Stomach (tissue), 8 donors: ENCODE measurements at regions not wholly inside any gene's neighbourhood (a gene's known extent, or its start where the extent isn't known, plus 50 kb on each side); places are given as distances from the start of the nearest gene placed in this dataset.

Source experiments
- DNase-seq, 2 donors: peaks; one replicate each; pipeline versions ENCODE4 v3.0.0 to v3.0.0-alpha.2; 2013 to 2019
- H3K27ac ChIP-seq, 5 donors: fragments of 200-600 bp in 4 of 5; sonication (generic) in 4 of 5; one replicate each; pipeline ENCODE4 v1.5.1; 2013 to 2019; ENCODE audit warnings: mild to moderate bottlenecking in 1 of 5, moderate library complexity in 1 of 5
- H3K27me3 ChIP-seq, 3 donors: fragments of 200-600 bp; sonication (generic); one replicate each; pipeline ENCODE4 v1.5.1; 2017 to 2019; ENCODE audit warnings: mixed run types in 1 of 3
- H3K36me3 ChIP-seq, 4 donors: fragments of 200-600 bp; sonication (generic); 1 replicate in 3 of 4; 2 replicates in 1 of 4; pipeline ENCODE4 v1.5.1; 2016 to 2019
- H3K4me1 ChIP-seq, 4 donors: fragments of 200-600 bp; sonication (generic); one replicate each; pipeline ENCODE4 v1.5.1; 2016 to 2019
- H3K4me3 ChIP-seq, 4 donors: fragments of 200-600 bp; sonication (generic) in 3 of 4; one replicate each; pipeline ENCODE4 v1.5.1; 2016 to 2019; ENCODE audit warnings: mild to moderate bottlenecking in 1 of 4
- H3K9me3 ChIP-seq, 4 donors: fragments of 200-600 bp; sonication (generic); one replicate each; pipeline ENCODE4 v1.5.1; 2016 to 2019
- EP300 ChIP-seq: sonication (generic); formaldehyde crosslinking; IDR thresholded peaks from one replicate; pipeline ENCODE4 v1.6.1; 2017; ENCODE audit warnings: antibody characterized with exemption
- POLR2A ChIP-seq, 4 donors: fragments of 450-650 bp; IDR thresholded peaks; one replicate each; pipeline ENCODE4 v1.6.1; 2016; ENCODE audit warnings: antibody characterized with exemption in 4 of 4, control low read depth in 2 of 4, mild to moderate bottlenecking in 1 of 4, moderate library complexity in 1 of 4
- POLR2AphosphoS5 ChIP-seq, 3 donors: sonication (generic); formaldehyde crosslinking; IDR thresholded peaks; one replicate each; pipeline ENCODE4 v1.6.1; 2016; ENCODE audit warnings: antibody characterized with exemption in 3 of 3
- WGBS, 5 donors: extraction: QIAGEN DNeasy Blood & Tissue Kit in 3 of 5; methylation state at CpG; one replicate each; pipeline versions ENCODE4 v1.1.5 to v1.1.7; 2013 to 2018; 5-methylcytosine and 5-hydroxymethylcytosine counted together
- intact Hi-C: fragments of 100-400 bp; cut with DNase I; formaldehyde crosslinking; loops from one replicate; pipeline ENCODE4 v1.15.1; 2023; ENCODE audit warnings: low total_unique reads
- TF ChIP-seq, protein P1 (sequence below), 7 experiments: fragments of 450-650 bp in 4 of 7; fragments of 200-600 bp in 3 of 7; sonication (generic) in 3 of 7; IDR thresholded peaks; one replicate each; pipeline ENCODE4 v1.5.1; 2016 to 2019; ENCODE audit warnings: antibody characterized with exemption in 7 of 7, control low read depth in 2 of 7, mild to moderate bottlenecking in 1 of 7
- donor health status: healthy with polysubstance abuse.
- donor health status: Bipolar disorder and iron deficiency.
- donor health status: healthy.

DNA sequence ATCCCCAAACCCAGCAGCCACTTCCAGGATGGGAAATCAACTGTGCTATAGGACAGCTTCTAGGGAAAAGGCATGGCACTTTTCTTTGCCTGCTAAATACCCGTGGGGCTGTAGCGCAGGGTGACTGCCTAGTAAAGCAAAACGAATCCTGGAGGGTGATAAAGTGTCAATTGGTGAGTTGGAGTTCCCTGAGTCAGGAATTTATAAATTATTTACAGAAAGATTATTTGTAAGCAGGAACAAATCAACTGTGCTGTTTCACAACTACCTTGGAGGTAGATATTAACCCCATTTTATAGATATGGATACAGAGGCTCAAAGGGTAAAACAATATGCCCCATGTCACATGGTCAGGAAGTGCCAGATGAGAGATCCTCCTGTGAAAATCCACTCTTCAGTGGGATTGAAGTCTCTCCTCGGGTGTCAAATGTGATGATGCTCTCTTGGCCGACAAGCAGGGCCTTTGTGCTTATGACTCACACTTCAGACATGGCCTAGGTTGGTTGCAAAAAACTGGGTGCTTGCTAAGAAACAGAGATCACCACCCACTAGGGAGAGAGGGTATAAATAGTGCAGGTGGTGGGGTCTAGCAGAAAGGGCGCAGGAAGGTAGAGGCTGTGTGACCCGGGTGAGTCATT is 383.2 kb upstream of the ZMIZ1 start:
- Histone ChIP-seq H3K27ac (no peak overlapping the region), H3K9me3 (peaks cover 0 to 6% (median 0%) of the 10 kb centered on the region in 4 donors), H3K27me3 (no peaks in the 10 kb centered on the region), H3K36me3 (no peaks in the 10 kb centered on the region), H3K4me1 (peaks cover 8 to 24% (median 15%) of the 10 kb centered on the region in 4 donors), H3K4me3 (no peak overlapping the region)
- TF ChIP-seq POLR2A (IDR thresholded peaks at IDR 0.05), result no peak
- no peak for TF ChIP-seq POLR2AphosphoS5 (IDR thresholded peaks at IDR 0.05)
- TF ChIP-seq EP300, result no peak
- TF ChIP-seq, protein P1, sequence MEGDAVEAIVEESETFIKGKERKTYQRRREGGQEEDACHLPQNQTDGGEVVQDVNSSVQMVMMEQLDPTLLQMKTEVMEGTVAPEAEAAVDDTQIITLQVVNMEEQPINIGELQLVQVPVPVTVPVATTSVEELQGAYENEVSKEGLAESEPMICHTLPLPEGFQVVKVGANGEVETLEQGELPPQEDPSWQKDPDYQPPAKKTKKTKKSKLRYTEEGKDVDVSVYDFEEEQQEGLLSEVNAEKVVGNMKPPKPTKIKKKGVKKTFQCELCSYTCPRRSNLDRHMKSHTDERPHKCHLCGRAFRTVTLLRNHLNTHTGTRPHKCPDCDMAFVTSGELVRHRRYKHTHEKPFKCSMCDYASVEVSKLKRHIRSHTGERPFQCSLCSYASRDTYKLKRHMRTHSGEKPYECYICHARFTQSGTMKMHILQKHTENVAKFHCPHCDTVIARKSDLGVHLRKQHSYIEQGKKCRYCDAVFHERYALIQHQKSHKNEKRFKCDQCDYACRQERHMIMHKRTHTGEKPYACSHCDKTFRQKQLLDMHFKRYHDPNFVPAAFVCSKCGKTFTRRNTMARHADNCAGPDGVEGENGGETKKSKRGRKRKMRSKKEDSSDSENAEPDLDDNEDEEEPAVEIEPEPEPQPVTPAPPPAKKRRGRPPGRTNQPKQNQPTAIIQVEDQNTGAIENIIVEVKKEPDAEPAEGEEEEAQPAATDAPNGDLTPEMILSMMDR (IDR thresholded peaks at IDR 0.05), result no peak
- WGBS, 5 donors, result 77 to 83% (median 81%) methylated on average over 7 of the region's 7 CpGs
- intact Hi-C loops, result no loop called here
- DNase-seq, result no peak

DNA sequence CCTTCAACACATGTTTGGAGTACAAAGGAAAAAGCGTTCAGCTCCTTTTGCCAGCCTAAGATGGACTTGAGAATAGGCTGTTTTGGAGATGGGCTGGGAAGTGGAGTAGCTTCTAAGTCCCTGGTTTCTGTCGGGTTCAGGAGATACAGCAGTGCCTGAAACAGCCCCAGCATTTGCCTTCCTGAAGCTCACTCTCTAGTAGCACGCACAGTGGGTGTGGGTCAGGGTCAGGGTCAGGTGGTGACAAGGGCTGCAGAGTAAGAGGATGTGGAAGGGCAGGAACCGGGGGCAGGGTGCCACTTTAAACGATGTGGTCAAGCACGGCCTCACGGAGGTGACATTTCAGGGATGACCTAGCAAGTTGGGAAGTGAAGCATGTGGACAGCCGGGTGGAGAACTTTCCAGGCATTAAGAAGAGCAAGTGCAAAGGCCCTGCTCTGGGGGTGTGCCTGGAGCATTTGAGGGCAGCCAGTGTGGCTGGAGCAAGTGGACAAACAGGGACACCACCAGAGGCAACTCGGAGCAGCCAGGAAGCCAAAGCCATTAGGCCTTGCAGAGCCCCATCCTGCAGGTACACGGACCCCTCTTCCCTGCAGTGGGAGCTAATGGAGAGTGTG is 382.2 kb upstream of the ZMIZ1 start:
- Histone ChIP-seq H3K27ac (no peak overlapping the region), H3K4me3 (no peak overlapping the region), H3K4me1 (peaks cover 8 to 24% (median 15%) of the 10 kb centered on the region in 4 donors), H3K27me3 (no peaks in the 10 kb centered on the region), H3K9me3 (peaks cover 0 to 6% (median 0%) of the 10 kb centered on the region in 4 donors), H3K36me3 (no peaks in the 10 kb centered on the region)
- TF ChIP-seq POLR2AphosphoS5 (IDR thresholded peaks at IDR 0.05) (no peak), POLR2A (IDR thresholded peaks at IDR 0.05) (no peak), EP300 (no peak)
- TF ChIP-seq, protein P1 (IDR thresholded peaks at IDR 0.05), result no peak
- intact Hi-C loops, result no loop called here
- WGBS, 5 donors, result 72 to 85% (median 81%) methylated on average over 10 of the region's 10 CpGs
- DNase-seq, result no peak

DNA sequence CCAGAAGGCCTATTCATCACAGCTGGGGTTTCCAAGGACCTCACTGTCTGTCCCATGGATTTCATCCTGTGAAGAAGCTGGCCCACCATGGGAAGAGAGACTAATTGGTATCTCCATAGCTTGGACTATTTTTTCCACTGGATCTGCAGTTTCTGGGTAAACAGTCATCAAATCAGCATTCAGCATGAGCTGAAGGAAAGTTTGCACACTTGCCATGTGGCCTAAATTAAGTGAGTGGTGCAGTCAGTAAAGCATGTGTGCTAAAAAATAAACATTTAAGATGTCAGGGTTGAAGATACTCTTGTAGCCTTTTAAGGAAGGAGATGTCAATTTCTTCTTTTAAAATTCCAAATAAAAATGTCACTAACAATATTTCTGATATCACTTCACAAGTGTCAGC is 381.1 kb upstream of the ZMIZ1 start:
- Histone ChIP-seq H3K27me3 (no peaks in the 10 kb centered on the region), H3K9me3 (no peaks in the 10 kb centered on the region), H3K4me3 (no peak overlapping the region), H3K4me1 (peaks cover 8 to 24% (median 15%) of the 10 kb centered on the region in 4 donors), H3K36me3 (no peaks in the 10 kb centered on the region), H3K27ac (no peak overlapping the region)
- TF ChIP-seq EP300, result no peak
- no peak for TF ChIP-seq POLR2A (IDR thresholded peaks at IDR 0.05)
- TF ChIP-seq, protein P1 (IDR thresholded peaks at IDR 0.05), result no peak
- TF ChIP-seq POLR2AphosphoS5 (IDR thresholded peaks at IDR 0.05), result no peak
- no peak for DNase-seq
- intact Hi-C loops, result no loop called here

DNA sequence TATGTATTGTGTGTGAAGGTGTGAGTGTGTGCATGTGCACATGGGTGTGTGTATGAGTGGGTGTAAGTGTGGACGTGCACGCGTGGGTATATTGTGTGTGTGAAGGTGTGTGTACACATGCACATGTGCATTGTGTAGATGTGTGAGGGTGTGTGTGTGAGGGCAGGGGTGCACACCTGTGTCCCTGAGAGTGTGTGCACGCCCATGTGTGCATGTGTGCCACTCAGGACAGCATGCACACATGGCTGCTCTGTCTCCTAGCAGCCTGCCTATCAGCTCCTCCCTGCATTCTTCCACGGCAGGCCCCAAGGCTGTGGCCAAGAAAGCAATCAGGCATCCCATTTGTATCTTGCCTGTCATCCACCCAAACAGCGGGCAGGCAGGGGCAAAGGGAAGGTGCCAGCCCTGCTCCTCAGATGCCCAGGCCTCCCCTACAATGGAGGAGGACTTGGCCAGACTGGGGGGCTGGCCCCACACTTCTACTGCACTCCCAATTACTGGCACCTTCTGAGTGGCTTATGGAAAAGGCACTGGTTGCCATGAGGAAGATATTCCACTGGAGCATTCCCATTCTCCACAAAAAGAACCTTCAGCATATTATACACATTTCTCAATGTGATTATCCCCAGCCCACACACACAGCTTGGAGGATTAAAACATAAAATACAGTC is 380.4 kb upstream of the ZMIZ1 start:
- 72 to 83% (median 73%) methylated on average over 5 to 6 of the region's 6 CpGs for WGBS, 5 donors
- H3K27ac ChIP-seq, result peak overlapping the region in 3 of 5 donors; percentile 57 to 80 (median 73)
- H3K27me3 ChIP-seq, result no peaks in the 10 kb centered on the region
- H3K36me3 ChIP-seq, result no peaks in the 10 kb centered on the region
- intact Hi-C loops, result no loop called here
- H3K4me1 ChIP-seq, result peaks cover 8 to 24% (median 15%) of the 10 kb centered on the region in 4 donors
- H3K9me3 ChIP-seq, result no peaks in the 10 kb centered on the region
- TF ChIP-seq EP300 (no peak), POLR2A (IDR thresholded peaks at IDR 0.05) (no peak)
- TF ChIP-seq, protein P1 (IDR thresholded peaks at IDR 0.05), result no peak
- no peak overlapping the region for H3K4me3 ChIP-seq
- DNase-seq, result peak in 1 of 2 donors; percentile 54
